Effector memory CD4-positive, alpha-beta T cell (primary cell): ENCODE measurements at regions not wholly inside any gene's neighbourhood (a gene's known extent, or its start where the extent isn't known, plus 50 kb on each side); places are given as distances from the start of the nearest gene placed in this dataset.

Source experiments
- DNase-seq, 3 donors: peaks; one replicate each; pipeline ENCODE4 v3.0.0-alpha.2; 2020
- H3K27ac ChIP-seq: 2 replicates; pipeline ENCODE4 v1.7.0; 2013; ENCODE audit warnings: mild to moderate bottlenecking, low read length, moderate library complexity; ENCODE audit not compliant: insufficient read depth, poor library complexity, severe bottlenecking
- H3K27me3 ChIP-seq: replicated peaks from 2 replicates; pipeline ENCODE4 v1.7.0; 2013; ENCODE audit warnings: mild to moderate bottlenecking, low read length; ENCODE audit not compliant: insufficient read depth, control insufficient read depth, poor library complexity, severe bottlenecking
- H3K36me3 ChIP-seq: 2 replicates; pipeline ENCODE4 v1.7.0; 2013; ENCODE audit warnings: mild to moderate bottlenecking, low read length, moderate library complexity; ENCODE audit not compliant: control insufficient read depth, insufficient read depth
- H3K4me1 ChIP-seq: 2 replicates; pipeline ENCODE4 v1.7.0; 2013; ENCODE audit warnings: low read length, mild to moderate bottlenecking; ENCODE audit not compliant: control insufficient read depth, insufficient read depth, poor library complexity, severe bottlenecking
- H3K4me3 ChIP-seq: 2 replicates; pipeline ENCODE4 v1.7.0; 2013; ENCODE audit warnings: low read length, low read depth, mild to moderate bottlenecking; ENCODE audit not compliant: insufficient read depth, poor library complexity, severe bottlenecking
- H3K9me3 ChIP-seq: 2 replicates; pipeline ENCODE4 v1.7.0; 2013; ENCODE audit warnings: mild to moderate bottlenecking, low read length, moderate library complexity; ENCODE audit not compliant: control insufficient read depth

- no peaks in the 10 kb centered on the region for H3K36me3 ChIP-seq
- no peak for DNase-seq
- no peak overlapping the region for H3K4me3 ChIP-seq
- no peaks in the 10 kb centered on the region for H3K9me3 ChIP-seq
- H3K4me1 ChIP-seq: no peaks in the 10 kb centered on the region
- H3K27me3 ChIP-seq: no peaks in the 10 kb centered on the region
- no peak overlapping the region for H3K27ac ChIP-seq
These were observed 80.4 kb upstream of the NRP1 start for GRCh38 chr10:33414841-33415240.

GRCh38 chr10:33412653-33413361 is 78.3 kb upstream of the NRP1 start:
- H3K27ac ChIP-seq: no peak overlapping the region
- H3K36me3 ChIP-seq: no peaks in the 10 kb centered on the region
- H3K4me3 ChIP-seq: no peak overlapping the region
- no peaks in the 10 kb centered on the region for H3K27me3 ChIP-seq
- DNase-seq: no peak
- no peaks in the 10 kb centered on the region for H3K9me3 ChIP-seq
- no peaks in the 10 kb centered on the region for H3K4me1 ChIP-seq

GRCh38 chr10:33412241-33412640 is 77.8 kb upstream of the NRP1 start:
- H3K9me3 ChIP-seq: no peaks in the 10 kb centered on the region
- H3K4me3 ChIP-seq: no peak overlapping the region
- H3K27me3 ChIP-seq: no peaks in the 10 kb centered on the region
- no peak for DNase-seq
- H3K27ac ChIP-seq: no peak overlapping the region
- H3K4me1 ChIP-seq: no peaks in the 10 kb centered on the region
- H3K36me3 ChIP-seq: no peaks in the 10 kb centered on the region

- H3K4me1 ChIP-seq: no peaks in the 10 kb centered on the region
- no peak overlapping the region for H3K27ac ChIP-seq
- DNase-seq: no peak
- H3K9me3 ChIP-seq: no peaks in the 10 kb centered on the region
- H3K27me3 ChIP-seq: no peaks in the 10 kb centered on the region
- H3K36me3 ChIP-seq: no peaks in the 10 kb centered on the region
- H3K4me3 ChIP-seq: no peak overlapping the region
These were observed 76.4 kb upstream of the NRP1 start for GRCh38 chr10:33410860-33411234.

- H3K9me3 ChIP-seq: no peaks in the 10 kb centered on the region
- no peaks in the 10 kb centered on the region for H3K4me1 ChIP-seq
- H3K4me3 ChIP-seq: no peak overlapping the region
- no peak overlapping the region for H3K27ac ChIP-seq
- no peak for DNase-seq
- no peaks in the 10 kb centered on the region for H3K36me3 ChIP-seq
- H3K27me3 ChIP-seq: no peaks in the 10 kb centered on the region
These were observed 75.8 kb upstream of the NRP1 start for GRCh38 chr10:33410096-33410859.

DNA sequence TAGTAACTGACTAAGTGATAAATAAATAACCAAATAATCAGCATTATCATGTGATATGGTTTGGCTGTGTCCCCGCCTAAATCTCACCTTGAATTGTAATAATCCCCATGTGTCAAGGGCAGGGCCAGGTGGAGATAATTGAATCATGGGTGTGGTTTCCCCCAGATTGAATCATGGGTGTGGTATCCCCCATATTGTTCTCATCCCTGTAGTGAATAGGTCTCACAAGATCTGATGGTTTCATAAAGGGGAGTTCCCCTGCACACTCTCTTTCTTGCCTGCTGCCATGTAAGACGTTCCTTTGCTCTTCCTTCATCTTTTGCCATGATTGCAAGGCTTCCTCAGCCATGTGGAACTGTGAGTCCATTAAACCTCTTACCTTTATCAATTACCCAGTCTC is 72.1 kb upstream of the NRP1 start:
- Histone ChIP-seq H3K4me1 (no peaks in the 10 kb centered on the region), H3K36me3 (no peaks in the 10 kb centered on the region), H3K4me3 (no peak overlapping the region), H3K27me3 (no peaks in the 10 kb centered on the region), H3K9me3 (no peaks in the 10 kb centered on the region), H3K27ac (no peak overlapping the region)
- no peak for DNase-seq

DNA sequence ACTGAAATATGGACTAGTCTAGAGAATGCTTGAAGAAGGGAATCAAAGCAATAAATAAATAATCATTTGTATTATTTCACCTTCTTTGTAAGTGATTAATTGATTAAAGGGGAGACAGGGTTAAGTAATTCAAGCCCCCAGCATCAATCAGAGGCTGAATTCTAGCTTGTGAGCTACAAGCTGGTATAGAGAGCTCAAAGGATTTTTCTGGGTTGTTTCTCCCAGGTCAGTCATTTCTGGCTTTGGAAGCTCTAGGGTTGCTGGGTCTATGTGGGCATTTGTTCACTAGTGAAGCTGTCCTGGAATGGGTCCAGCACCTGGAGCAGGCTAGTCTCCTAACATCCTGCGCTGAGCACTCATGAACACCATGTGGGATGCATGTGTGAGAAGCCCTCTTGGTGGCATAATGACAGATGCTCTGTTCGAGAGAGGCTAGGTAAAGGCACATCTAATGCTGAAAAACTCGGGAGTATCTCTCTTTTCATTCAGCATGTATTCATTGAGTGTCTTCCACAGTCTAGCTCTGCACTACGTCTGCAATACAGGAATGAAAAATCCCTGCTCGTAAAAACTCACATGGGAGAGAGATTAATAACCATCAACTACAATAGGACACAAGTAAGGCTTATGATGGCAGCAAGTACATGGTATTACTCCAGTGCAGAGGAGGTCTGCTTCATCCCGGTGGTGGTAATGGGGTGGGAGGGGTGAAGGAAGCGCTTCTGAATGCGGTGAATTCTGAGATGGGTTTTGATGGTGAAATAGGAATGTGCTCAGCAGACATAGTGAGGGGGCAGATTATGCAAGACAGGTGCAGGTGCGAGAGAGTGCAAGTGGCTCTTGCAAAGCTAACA is 68.0 kb upstream of the NRP1 start:
- Histone ChIP-seq H3K36me3 (no peaks in the 10 kb centered on the region), H3K9me3 (no peaks in the 10 kb centered on the region), H3K27me3 (no peaks in the 10 kb centered on the region), H3K27ac (no peak overlapping the region), H3K4me3 (no peak overlapping the region), H3K4me1 (no peaks in the 10 kb centered on the region)
- no peak for DNase-seq

- Histone ChIP-seq H3K27ac (no peak overlapping the region), H3K4me1 (no peaks in the 10 kb centered on the region), H3K4me3 (no peak overlapping the region), H3K36me3 (no peaks in the 10 kb centered on the region), H3K9me3 (no peaks in the 10 kb centered on the region), H3K27me3 (no peaks in the 10 kb centered on the region)
- DNase-seq: no peak
These were observed 66.8 kb upstream of the NRP1 start for GRCh38 chr10:33401300-33401699.

- Histone ChIP-seq H3K36me3 (no peaks in the 10 kb centered on the region), H3K27me3 (no peaks in the 10 kb centered on the region), H3K4me3 (no peak overlapping the region), H3K4me1 (no peaks in the 10 kb centered on the region), H3K27ac (no peak overlapping the region), H3K9me3 (no peaks in the 10 kb centered on the region)
- DNase-seq: no peak
These were observed 64.3 kb upstream of the NRP1 start for GRCh38 chr10:33398796-33399195.

DNA sequence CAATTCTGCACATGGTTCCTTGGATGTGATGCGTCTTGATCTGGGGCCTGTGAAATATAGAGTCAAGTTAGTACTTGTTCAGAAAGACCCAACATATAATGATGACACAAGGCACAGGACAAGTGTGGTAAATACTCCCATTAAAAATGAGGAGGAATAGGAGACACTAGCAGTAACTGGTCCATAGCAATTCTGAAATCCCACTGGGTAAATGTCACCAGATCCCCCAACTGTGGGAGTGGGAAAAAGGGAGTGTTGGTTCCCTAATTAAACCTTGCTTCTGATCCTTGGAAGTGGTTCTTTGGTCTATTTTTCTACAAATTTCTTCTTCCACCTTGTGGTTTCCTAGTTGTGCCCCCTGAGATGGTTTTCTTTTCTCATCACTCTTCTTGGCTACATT is 62.5 kb upstream of the NRP1 start:
- no peaks in the 10 kb centered on the region for H3K36me3 ChIP-seq
- no peak overlapping the region for H3K4me3 ChIP-seq
- no peak overlapping the region for H3K27ac ChIP-seq
- no peaks in the 10 kb centered on the region for H3K9me3 ChIP-seq
- no peaks in the 10 kb centered on the region for H3K27me3 ChIP-seq
- H3K4me1 ChIP-seq: no peaks in the 10 kb centered on the region
- no peak for DNase-seq
